Liver (tissue), 3 donors: ENCODE measurements at regions not wholly inside any gene's neighbourhood (a gene's known extent, or its start where the extent isn't known, plus 50 kb on each side); places are given as distances from the start of the nearest gene placed in this dataset.

Experiments
- EGR1 ChIP-seq, 2 donors: IDR thresholded peaks; 2 replicates each; pipeline ENCODE4 v1.6.1; 2016 to 2018; ENCODE audit warnings: antibody characterized with exemption in 2 of 2, low read depth in 2 of 2
- GABPA ChIP-seq, 2 donors: IDR thresholded peaks in 1 of 2; conservative IDR thresholded peaks in 1 of 2; 2 replicates each; pipeline ENCODE4 v1.6.1; 2016; ENCODE audit warnings: antibody characterized with exemption in 2 of 2, mild to moderate bottlenecking in 1 of 2, moderate library complexity in 1 of 2
- HNF4G ChIP-seq: IDR thresholded peaks from 2 replicates; pipeline ENCODE4 v1.6.1; 2016; ENCODE audit warnings: antibody characterized with exemption
- JUND ChIP-seq, 2 donors: IDR thresholded peaks; 2 replicates each; pipeline ENCODE4 v1.6.1; 2016; ENCODE audit warnings: antibody characterized with exemption in 2 of 2
- RAD21 ChIP-seq, 2 donors: IDR thresholded peaks; 2 replicates each; pipeline ENCODE4 v1.6.1; 2016; ENCODE audit warnings: antibody characterized with exemption in 2 of 2, mild to moderate bottlenecking in 2 of 2
- REST ChIP-seq: IDR thresholded peaks from 2 replicates; pipeline ENCODE4 v1.6.1; 2016; ENCODE audit warnings: antibody characterized with exemption, mild to moderate bottlenecking
- RXRA ChIP-seq, 2 donors: IDR thresholded peaks; 2 replicates each; pipeline ENCODE4 v1.6.1; 2017 to 2018; ENCODE audit warnings: antibody characterized with exemption in 2 of 2, mild to moderate bottlenecking in 1 of 2
- SP1 ChIP-seq: IDR thresholded peaks from 2 replicates; pipeline ENCODE4 v1.6.1; 2018; ENCODE audit warnings: antibody characterized with exemption, mild to moderate bottlenecking
- TAF1 ChIP-seq: conservative IDR thresholded peaks from 2 replicates; pipeline ENCODE4 v1.6.1; 2016; ENCODE audit warnings: antibody characterized with exemption, mild to moderate bottlenecking
- YY1 ChIP-seq: IDR thresholded peaks from 2 replicates; pipeline ENCODE4 v1.6.1; 2016; ENCODE audit warnings: antibody characterized with exemption, mild to moderate bottlenecking
- TF ChIP-seq, protein P1 (sequence below): fragments of 150-350 bp; IDR thresholded peaks from 2 replicates; pipeline ENCODE4 v1.5.1; 2017; ENCODE audit warnings: improper control_type of control experiment, low read depth, low read length; ENCODE audit not compliant: missing input control
- TF ChIP-seq, protein P2 (sequence below): IDR thresholded peaks from 2 replicates; pipeline ENCODE4 v1.6.1; 2016; ENCODE audit warnings: antibody characterized with exemption
- TF ChIP-seq, protein P3 (sequence below): IDR thresholded peaks from 2 replicates; pipeline ENCODE4 v1.6.1; 2016; ENCODE audit warnings: antibody characterized with exemption
- TF ChIP-seq, protein P4 (sequence below): IDR thresholded peaks from 2 replicates; pipeline ENCODE4 v1.6.1; 2016; ENCODE audit warnings: antibody characterized with exemption
- donor health status: healthy.
- donor health status: healthy.

GRCh38 chr2:66675591-66675990, 240.7 kb downstream of the MEIS1 start:
- no peak for TF ChIP-seq JUND (IDR thresholded peaks at IDR 0.05)
- TF ChIP-seq, protein P1, sequence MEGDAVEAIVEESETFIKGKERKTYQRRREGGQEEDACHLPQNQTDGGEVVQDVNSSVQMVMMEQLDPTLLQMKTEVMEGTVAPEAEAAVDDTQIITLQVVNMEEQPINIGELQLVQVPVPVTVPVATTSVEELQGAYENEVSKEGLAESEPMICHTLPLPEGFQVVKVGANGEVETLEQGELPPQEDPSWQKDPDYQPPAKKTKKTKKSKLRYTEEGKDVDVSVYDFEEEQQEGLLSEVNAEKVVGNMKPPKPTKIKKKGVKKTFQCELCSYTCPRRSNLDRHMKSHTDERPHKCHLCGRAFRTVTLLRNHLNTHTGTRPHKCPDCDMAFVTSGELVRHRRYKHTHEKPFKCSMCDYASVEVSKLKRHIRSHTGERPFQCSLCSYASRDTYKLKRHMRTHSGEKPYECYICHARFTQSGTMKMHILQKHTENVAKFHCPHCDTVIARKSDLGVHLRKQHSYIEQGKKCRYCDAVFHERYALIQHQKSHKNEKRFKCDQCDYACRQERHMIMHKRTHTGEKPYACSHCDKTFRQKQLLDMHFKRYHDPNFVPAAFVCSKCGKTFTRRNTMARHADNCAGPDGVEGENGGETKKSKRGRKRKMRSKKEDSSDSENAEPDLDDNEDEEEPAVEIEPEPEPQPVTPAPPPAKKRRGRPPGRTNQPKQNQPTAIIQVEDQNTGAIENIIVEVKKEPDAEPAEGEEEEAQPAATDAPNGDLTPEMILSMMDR, result no peak
- no peak for TF ChIP-seq RAD21 (IDR thresholded peaks at IDR 0.05)
- TF ChIP-seq, protein P2, sequence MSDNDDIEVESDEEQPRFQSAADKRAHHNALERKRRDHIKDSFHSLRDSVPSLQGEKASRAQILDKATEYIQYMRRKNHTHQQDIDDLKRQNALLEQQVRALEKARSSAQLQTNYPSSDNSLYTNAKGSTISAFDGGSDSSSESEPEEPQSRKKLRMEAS, result no peak
- no peak for TF ChIP-seq HNF4G
- no peak for TF ChIP-seq REST
- no peak for TF ChIP-seq SP1
- TF ChIP-seq YY1, result no peak
- TF ChIP-seq GABPA (IDR thresholded peaks at IDR 0.05 in 1 of 2, conservative IDR thresholded peaks at IDR 0.05 in 1 of 2), result no peak
- TF ChIP-seq EGR1 (IDR thresholded peaks at IDR 0.05; ENCODE audit: low read depth in 2 of 2), result no peak
- TF ChIP-seq, protein P3, sequence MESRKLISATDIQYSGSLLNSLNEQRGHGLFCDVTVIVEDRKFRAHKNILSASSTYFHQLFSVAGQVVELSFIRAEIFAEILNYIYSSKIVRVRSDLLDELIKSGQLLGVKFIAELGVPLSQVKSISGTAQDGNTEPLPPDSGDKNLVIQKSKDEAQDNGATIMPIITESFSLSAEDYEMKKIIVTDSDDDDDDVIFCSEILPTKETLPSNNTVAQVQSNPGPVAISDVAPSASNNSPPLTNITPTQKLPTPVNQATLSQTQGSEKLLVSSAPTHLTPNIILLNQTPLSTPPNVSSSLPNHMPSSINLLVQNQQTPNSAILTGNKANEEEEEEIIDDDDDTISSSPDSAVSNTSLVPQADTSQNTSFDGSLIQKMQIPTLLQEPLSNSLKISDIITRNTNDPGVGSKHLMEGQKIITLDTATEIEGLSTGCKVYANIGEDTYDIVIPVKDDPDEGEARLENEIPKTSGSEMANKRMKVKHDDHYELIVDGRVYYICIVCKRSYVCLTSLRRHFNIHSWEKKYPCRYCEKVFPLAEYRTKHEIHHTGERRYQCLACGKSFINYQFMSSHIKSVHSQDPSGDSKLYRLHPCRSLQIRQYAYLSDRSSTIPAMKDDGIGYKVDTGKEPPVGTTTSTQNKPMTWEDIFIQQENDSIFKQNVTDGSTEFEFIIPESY, result no peak
- TF ChIP-seq, protein P4, sequence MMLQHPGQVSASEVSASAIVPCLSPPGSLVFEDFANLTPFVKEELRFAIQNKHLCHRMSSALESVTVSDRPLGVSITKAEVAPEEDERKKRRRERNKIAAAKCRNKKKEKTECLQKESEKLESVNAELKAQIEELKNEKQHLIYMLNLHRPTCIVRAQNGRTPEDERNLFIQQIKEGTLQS, result no peak
- TF ChIP-seq RXRA (IDR thresholded peaks at IDR 0.05), result no peak
- TF ChIP-seq TAF1, result no peak
